Neural crest cell (in vitro differentiated cells): ENCODE measurements at regions not wholly inside any gene's neighbourhood (a gene's known extent, or its start where the extent isn't known, plus 50 kb on each side); places are given as distances from the start of the nearest gene placed in this dataset.
A peak's percentile ranks its signal among the peaks of the same experiment; 100 is the strongest.

Source experiments
- DNase-seq: peaks from one replicate; pipeline ENCODE4 v3.0.0; 2021; ENCODE audit warnings: low read depth, mixed read lengths, low spot score
- H3K27ac Mint-ChIP-seq: one replicate; pipeline ENCODE4 v1.8.0; 2021; ENCODE audit warnings: mild to moderate bottlenecking, mixed read lengths; ENCODE audit not compliant: unreplicated experiment
- H3K27me3 Mint-ChIP-seq: 2 replicates; pipeline ENCODE4 v1.8.0; 2021; ENCODE audit warnings: low read depth, mild to moderate bottlenecking, mixed read lengths
- H3K36me3 Mint-ChIP-seq: 2 replicates; pipeline ENCODE4 v1.8.0; 2021; ENCODE audit warnings: low read depth, mild to moderate bottlenecking, mixed read lengths
- H3K4me1 Mint-ChIP-seq: 2 replicates; pipeline ENCODE4 v1.8.0; 2021; ENCODE audit warnings: mixed read lengths
- H3K4me3 Mint-ChIP-seq: one replicate; pipeline ENCODE4 v1.8.0; 2021; ENCODE audit warnings: mild to moderate bottlenecking, mixed read lengths
- H3K9me3 Mint-ChIP-seq: 2 replicates; pipeline ENCODE4 v1.8.0; 2021; ENCODE audit warnings: mixed read lengths
- CTCF ChIP-seq: fragments of 200-600 bp; sonication (generic); conservative IDR thresholded peaks from 2 replicates; pipeline ENCODE4 v1.5.0; 2021; ENCODE audit warnings: antibody characterized with exemption, mild to moderate bottlenecking

GRCh38 chr2:74759986-74760385, 73.9 kb upstream of the HK2 start:
- Mint-ChIP-seq H3K9me3 (peaks cover 11% of the 10 kb centered on the region), H3K36me3 (peaks cover 5% of the 10 kb centered on the region), H3K4me1 (peaks cover 14% of the 10 kb centered on the region), H3K4me3 (no peak overlapping the region), H3K27me3 (no peaks in the 10 kb centered on the region), H3K27ac (no peak overlapping the region)
- no peak for TF ChIP-seq CTCF
- DNase-seq = no peak

- no peak for DNase-seq
- TF ChIP-seq CTCF = no peak
- Mint-ChIP-seq H3K4me3 (no peak overlapping the region), H3K36me3 (peaks cover 5% of the 10 kb centered on the region), H3K27ac (no peak overlapping the region), H3K27me3 (no peaks in the 10 kb centered on the region), H3K9me3 (peaks cover 9% of the 10 kb centered on the region), H3K4me1 (peaks cover 18% of the 10 kb centered on the region)
These were observed 72.9 kb upstream of the HK2 start for GRCh38 chr2:74760875-74761630.

- H3K27ac Mint-ChIP-seq = no peak overlapping the region
- DNase-seq = no peak
- peaks cover under 1% of the 10 kb centered on the region for H3K36me3 Mint-ChIP-seq
- TF ChIP-seq CTCF = peak; percentile 31
- no peak overlapping the region for H3K4me3 Mint-ChIP-seq
- H3K4me1 Mint-ChIP-seq = peaks cover 23% of the 10 kb centered on the region
- H3K9me3 Mint-ChIP-seq = peaks cover 4% of the 10 kb centered on the region
- H3K27me3 Mint-ChIP-seq = no peaks in the 10 kb centered on the region
These were observed 71.1 kb upstream of the HK2 start for GRCh38 chr2:74762789-74763188.

- peaks cover 34% of the 10 kb centered on the region for H3K4me1 Mint-ChIP-seq
- H3K27me3 Mint-ChIP-seq = no peaks in the 10 kb centered on the region
- H3K4me3 Mint-ChIP-seq = no peak overlapping the region
- H3K36me3 Mint-ChIP-seq = no peaks in the 10 kb centered on the region
- no peak for TF ChIP-seq CTCF
- H3K9me3 Mint-ChIP-seq = no peaks in the 10 kb centered on the region
- DNase-seq = no peak
- H3K27ac Mint-ChIP-seq = peak overlapping the region; percentile 7
These were observed 69.9 kb upstream of the HK2 start for GRCh38 chr2:74763962-74764428.

GRCh38 chr2:74764429-74765272, 69.3 kb upstream of the HK2 start:
- no peaks in the 10 kb centered on the region for H3K9me3 Mint-ChIP-seq
- no peak overlapping the region for H3K4me3 Mint-ChIP-seq
- H3K27ac Mint-ChIP-seq = peak overlapping the region; percentile 7

More at GRCh38 chr2:74764429-74765272, 69.3 kb upstream of the HK2 start:
- Mint-ChIP-seq H3K27me3 (no peaks in the 10 kb centered on the region), H3K36me3 (no peaks in the 10 kb centered on the region), H3K4me1 (peaks cover 34% of the 10 kb centered on the region)
- TF ChIP-seq CTCF = no peak
- DNase-seq = no peak
